Right atrium auricular region (tissue), 2 donors: ENCODE measurements at regions not wholly inside any gene's neighbourhood (a gene's known extent, or its start where the extent isn't known, plus 50 kb on each side); places are given as distances from the start of the nearest gene placed in this dataset.

Source experiments
- DNase-seq: peaks from one replicate; pipeline ENCODE4 v3.0.0-alpha.2; 2019; ENCODE audit warnings: low spot score
- H3K27ac ChIP-seq, 2 donors: fragments of 200-600 bp; sonication (generic); 1 replicate in 1 of 2; 2 replicates in 1 of 2; pipeline ENCODE4 v1.5.1; 2016 to 2019
- H3K27me3 ChIP-seq, 2 donors: fragments of 200-600 bp; sonication (generic); one replicate each; pipeline versions ENCODE4 v1.5.1 to v1.6.0; 2017 to 2019
- H3K36me3 ChIP-seq: fragments of 200-600 bp; sonication (generic); one replicate; pipeline ENCODE4 v1.5.1; 2016
- H3K4me1 ChIP-seq, 2 donors: fragments of 200-600 bp; sonication (generic); one replicate each; pipeline versions ENCODE4 v1.5.1 to v1.6.0; 2017 to 2019
- H3K4me3 ChIP-seq, 2 donors: fragments of 200-600 bp; sonication (generic); 1 replicate in 1 of 2; 2 replicates in 1 of 2; pipeline ENCODE4 v1.5.1; 2017 to 2019; ENCODE audit warnings: mild to moderate bottlenecking in 1 of 2, moderate library complexity in 1 of 2
- H3K9me3 ChIP-seq, 2 donors: fragments of 200-600 bp; sonication (generic); one replicate each; pipeline ENCODE4 v1.5.1; 2019
- CTCF ChIP-seq, 2 donors: fragments of 200-600 bp; sonication (generic); IDR thresholded peaks; one replicate each; pipeline ENCODE4 v1.5.1; 2019; ENCODE audit warnings: antibody characterized with exemption in 2 of 2

GRCh38 chr4:10175626-10176025 is 59.0 kb upstream of the WDR1 start:
- H3K27ac ChIP-seq, result peak overlapping the region in 1 of 2 donors; percentile 73
- peaks cover 0 to 45% of the 10 kb centered on the region in 2 donors for H3K4me1 ChIP-seq
- no peak for DNase-seq
- no peak overlapping the region for H3K4me3 ChIP-seq
- H3K36me3 ChIP-seq, result no peaks in the 10 kb centered on the region
- no peaks in the 10 kb centered on the region for H3K27me3 ChIP-seq
- TF ChIP-seq CTCF (IDR thresholded peaks at IDR 0.05), result no peak
- H3K9me3 ChIP-seq, result no peaks in the 10 kb centered on the region

DNA sequence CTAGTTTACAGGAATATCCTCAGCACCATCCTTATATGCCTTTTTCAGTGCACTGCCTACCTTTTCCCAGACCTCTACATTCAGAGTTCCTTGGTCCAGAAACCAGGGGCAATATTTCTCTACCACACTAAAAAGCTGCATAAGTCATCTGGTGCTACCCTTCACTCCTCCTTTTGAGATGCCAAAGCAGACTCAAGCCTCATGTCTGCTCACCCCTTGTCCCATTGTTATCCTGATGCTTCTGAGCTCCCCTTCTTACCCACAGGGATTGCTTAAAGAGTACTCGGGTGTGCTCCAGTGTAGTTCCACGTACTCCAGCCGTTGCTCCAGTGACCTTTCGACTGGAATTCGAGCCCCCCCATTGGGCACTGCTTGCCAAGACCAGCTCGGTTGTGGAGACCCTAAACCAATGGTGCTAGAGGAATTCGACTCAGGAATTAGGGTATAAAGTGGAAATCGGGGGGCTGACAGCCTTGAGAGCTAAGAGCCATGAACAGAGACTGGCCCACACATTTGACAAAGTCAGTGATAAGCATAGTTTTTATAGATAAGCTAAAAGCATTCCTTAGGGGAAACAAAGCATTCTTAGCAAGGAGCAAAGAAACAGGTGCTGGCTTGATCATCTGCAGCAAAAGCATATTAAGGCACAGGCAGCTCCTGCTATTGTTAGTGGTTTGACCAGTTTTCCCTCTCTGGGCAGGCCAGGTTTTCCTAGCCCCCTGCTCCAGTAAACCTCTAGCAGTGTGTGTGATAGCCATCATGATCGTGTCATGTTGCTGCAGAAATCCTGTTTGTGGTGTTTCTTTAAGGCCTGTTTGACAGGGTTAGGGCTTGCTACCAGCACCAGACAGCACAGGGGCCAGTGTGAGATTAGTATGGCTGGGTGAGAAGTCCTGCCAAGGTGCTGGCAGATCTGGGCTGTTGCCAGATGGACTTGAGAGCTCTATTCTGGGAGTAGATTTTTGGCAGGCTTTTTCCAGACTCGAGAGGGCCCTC is 57.5 kb upstream of the WDR1 start:
- H3K27me3 ChIP-seq, result no peaks in the 10 kb centered on the region
- TF ChIP-seq CTCF (IDR thresholded peaks at IDR 0.05), result no peak
- peak overlapping the region; percentile 70 to 73 for H3K27ac ChIP-seq
- H3K36me3 ChIP-seq, result no peaks in the 10 kb centered on the region
- DNase-seq, result peak; percentile 68
- H3K4me1 ChIP-seq, result peaks cover 0 to 42% of the 10 kb centered on the region in 2 donors
- H3K4me3 ChIP-seq, result no peak overlapping the region
- H3K9me3 ChIP-seq, result no peaks in the 10 kb centered on the region

GRCh38 chr4:10173037-10173753 is 56.6 kb upstream of the WDR1 start:
- Histone ChIP-seq H3K27ac (peak overlapping the region; percentile 70 to 73), H3K9me3 (no peaks in the 10 kb centered on the region), H3K4me3 (no peak overlapping the region), H3K27me3 (no peaks in the 10 kb centered on the region), H3K36me3 (no peaks in the 10 kb centered on the region), H3K4me1 (peaks cover 0 to 42% of the 10 kb centered on the region in 2 donors)
- no peak for DNase-seq
- peak in 1 of 2 donors; percentile 39 for TF ChIP-seq CTCF (IDR thresholded peaks at IDR 0.05)

DNA sequence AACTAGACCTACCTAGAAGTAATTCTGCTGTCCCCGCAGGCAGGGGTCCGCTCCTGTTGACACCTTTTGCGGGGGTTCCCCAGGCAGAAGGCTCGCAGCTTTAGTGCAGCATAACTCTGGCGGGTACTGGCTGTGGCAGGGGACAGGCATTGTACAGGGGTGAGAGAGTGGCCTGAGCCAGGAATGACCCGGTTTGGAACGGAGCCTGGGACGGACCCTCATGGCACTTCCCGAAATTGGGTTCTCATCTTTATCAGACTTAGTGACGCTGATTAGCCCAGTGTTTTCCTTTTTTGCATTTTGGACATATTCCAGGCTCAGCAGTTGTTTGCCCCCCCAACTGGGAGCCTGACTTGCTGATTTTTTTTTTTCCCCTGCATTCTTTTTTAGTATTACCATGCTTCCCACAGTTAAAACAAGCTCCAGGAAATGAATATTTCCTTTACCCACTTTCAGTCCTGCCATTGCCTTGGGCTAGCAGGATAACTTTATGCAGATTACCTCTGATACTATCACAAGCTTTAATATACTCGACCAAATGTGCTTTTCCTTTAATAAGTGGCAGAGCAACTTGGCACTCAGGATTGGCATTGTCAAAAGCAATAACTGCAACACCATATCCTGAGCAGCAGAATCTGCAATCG is 55.8 kb upstream of the WDR1 start:
- Histone ChIP-seq H3K4me1 (peaks cover 0 to 42% of the 10 kb centered on the region in 2 donors), H3K9me3 (no peaks in the 10 kb centered on the region), H3K4me3 (no peak overlapping the region), H3K27me3 (no peaks in the 10 kb centered on the region), H3K27ac (peak overlapping the region; percentile 70 to 73), H3K36me3 (no peaks in the 10 kb centered on the region)
- no peak for TF ChIP-seq CTCF (IDR thresholded peaks at IDR 0.05)
- DNase-seq, result no peak

DNA sequence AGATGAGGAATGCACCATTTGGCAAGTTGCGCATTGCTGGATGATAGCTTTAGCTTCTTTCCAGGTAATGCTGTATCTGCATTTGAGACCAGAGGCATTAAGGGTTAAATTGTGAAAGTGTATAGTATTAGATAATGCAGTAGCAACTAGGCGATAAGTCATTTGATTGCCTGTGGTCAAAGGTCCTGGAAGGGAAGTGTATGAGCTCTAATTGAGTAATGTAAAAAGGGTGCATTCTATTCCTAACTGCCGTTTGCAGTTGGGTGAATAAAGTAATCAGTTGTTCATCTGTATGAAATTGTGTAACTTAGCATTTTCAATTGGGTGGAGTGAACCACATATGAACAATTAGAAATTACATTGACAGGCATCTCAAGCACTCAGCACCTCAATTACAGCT is 54.5 kb upstream of the WDR1 start:
- Histone ChIP-seq H3K27me3 (no peaks in the 10 kb centered on the region), H3K4me1 (peaks cover 0 to 42% of the 10 kb centered on the region in 2 donors), H3K4me3 (no peak overlapping the region), H3K36me3 (no peaks in the 10 kb centered on the region), H3K9me3 (no peaks in the 10 kb centered on the region), H3K27ac (no peak overlapping the region)
- TF ChIP-seq CTCF (IDR thresholded peaks at IDR 0.05), result no peak
- no peak for DNase-seq
